Testis (tissue), 2 donors: ENCODE measurements at regions not wholly inside any gene's neighbourhood (a gene's known extent, or its start where the extent isn't known, plus 50 kb on each side); places are given as distances from the start of the nearest gene placed in this dataset.

Source experiments
- CTCF ChIP-seq, 3 experiments: fragments of 450-650 bp in 2 of 3; fragments of 200-600 bp in 1 of 3; sonication (generic) in 1 of 3; IDR thresholded peaks; one replicate each; pipeline ENCODE4 v1.5.1; 2016 to 2019; ENCODE audit warnings: antibody characterized with exemption in 3 of 3, mild to moderate bottlenecking in 2 of 3, moderate library complexity in 1 of 3
- POLR2A ChIP-seq: fragments of 450-650 bp; IDR thresholded peaks from one replicate; pipeline ENCODE4 v1.6.1; 2017; ENCODE audit warnings: antibody characterized with exemption, mild to moderate bottlenecking, moderate library complexity

- no peak for TF ChIP-seq CTCF (IDR thresholded peaks at IDR 0.05)
- no peak for TF ChIP-seq POLR2A
These were observed 173.2 kb upstream of the COPS8 start for GRCh38 chr2:236912326-236913120.
